ENCODE measurements at regions not wholly inside any gene's neighbourhood (a gene's known extent, or its start where the extent isn't known, plus 50 kb on each side); places are given as distances from the start of the nearest gene placed in this dataset.

DNA sequence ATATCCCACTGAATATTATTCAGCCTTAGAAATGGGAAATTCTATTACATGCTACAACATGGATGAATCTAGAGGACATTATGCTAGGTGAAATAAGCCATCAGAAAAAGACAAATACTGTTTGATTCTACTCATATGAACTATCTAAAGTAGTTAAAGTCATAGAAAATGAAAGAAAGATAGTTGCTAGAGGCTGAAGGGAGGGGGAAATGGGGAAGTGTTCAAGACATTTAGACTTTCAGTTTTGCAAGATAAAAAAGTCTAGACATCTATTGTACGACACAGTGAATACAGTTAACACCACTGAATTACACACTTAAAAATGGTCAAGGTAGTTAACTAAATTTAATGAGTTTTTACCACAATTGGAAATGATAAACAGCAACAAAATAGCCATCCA, 835.9 kb upstream of the CHAC2 start:
- no peak for ATAC-seq

DNA sequence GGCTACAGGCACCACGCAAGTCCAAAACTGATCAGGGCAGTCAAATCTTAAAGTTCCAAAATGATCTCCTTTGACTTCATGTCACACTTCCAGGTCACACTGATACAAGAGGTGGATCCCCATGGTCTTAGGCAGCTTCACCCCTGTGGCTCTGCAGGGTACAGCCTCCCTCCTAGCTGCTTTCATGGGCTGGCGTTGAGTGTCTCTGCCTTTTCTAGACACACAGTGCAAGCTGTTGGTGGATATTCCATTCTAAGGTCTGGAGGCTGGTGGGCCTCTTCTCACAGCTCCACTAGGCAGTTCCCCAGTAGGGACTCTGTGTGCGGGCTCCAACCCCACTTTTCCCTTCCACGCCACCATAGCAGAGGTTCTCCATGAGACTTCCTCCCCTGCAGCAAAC, 838.2 kb upstream of the CHAC2 start:
- no peak for ATAC-seq

DNA sequence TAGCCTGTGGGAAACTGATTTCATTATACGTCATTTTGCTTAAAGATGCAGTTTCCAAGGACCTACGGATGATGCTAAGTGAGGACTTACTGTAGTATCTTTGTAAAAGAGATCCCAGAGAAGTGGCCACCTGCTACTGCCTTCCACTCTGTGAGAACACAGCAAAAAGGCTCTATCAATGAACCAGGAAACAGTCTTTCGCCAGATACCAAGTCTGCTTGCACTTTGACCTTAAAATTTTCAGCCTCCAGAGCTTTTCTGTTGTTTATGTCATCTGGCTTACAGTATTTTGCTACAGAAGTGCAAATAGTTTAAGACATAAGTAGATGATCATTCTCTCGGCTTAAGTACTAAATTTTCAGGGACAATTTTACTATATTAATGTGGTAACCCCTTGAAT, 847.9 kb upstream of the CHAC2 start:
- ATAC-seq, result no peak

DNA sequence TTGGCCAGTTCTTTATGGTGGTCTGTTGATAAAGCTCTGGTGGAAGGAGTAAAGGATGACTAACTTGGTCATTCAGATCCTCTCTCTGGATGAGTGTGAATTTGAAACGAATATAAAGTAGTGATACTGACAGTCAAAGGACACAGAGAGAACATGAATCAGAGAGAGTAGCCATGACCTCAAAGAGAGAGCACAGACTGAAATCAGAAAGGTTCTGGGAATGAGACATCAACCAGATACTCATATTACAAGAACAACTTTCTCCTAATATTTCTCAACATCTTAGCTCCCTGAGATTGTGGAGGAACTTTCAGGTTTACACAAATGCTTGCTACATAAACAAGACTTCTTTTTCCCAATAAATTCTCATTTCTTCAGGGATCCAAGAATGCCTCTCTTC, 849.1 kb upstream of the CHAC2 start:
- ATAC-seq, result no peak

DNA sequence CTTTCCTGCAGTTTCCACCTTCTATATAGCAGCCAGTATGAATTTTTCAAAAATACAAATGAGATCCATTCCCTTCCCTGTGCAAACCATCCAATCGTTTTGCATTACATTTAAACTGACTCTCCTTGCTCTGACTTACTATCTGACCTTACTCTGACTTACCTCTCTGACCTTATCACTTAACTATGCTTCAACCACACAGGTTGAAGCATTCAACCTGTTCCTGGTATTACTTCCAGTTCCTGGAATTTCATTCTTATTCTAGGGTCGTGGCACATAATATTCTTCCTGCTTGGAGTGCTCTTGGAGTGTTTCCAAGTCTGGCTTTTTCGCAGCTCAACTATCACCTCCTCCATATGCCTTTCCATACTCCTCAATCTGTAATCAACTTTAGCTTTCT, 850.6 kb upstream of the CHAC2 start:
- ATAC-seq, result no peak

DNA sequence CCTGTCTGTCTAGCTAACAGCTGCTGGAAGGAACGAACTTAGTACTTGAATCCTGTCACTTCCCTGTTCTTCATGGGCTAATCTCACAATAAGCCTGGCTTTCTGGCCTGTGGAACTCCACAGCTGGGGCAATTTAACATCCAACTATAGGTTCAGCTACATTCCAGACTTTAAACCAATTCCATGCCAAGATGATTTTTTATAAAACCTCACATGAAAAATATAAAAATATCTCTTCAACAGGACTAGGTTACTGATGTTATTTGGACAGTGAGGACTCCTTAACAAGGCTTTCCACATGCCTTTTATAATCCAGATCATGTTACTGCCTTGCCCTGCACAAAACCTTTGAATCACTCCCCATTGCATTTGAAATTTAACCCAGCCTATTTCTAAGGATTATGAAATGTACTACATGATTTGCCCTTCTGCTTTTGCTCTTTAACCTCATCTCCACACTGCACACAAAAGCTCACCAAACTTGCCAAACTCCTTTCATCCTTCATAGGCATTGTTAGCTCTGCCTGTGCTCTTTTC, 863.2 kb upstream of the CHAC2 start:
- ATAC-seq, result no peak

DNA sequence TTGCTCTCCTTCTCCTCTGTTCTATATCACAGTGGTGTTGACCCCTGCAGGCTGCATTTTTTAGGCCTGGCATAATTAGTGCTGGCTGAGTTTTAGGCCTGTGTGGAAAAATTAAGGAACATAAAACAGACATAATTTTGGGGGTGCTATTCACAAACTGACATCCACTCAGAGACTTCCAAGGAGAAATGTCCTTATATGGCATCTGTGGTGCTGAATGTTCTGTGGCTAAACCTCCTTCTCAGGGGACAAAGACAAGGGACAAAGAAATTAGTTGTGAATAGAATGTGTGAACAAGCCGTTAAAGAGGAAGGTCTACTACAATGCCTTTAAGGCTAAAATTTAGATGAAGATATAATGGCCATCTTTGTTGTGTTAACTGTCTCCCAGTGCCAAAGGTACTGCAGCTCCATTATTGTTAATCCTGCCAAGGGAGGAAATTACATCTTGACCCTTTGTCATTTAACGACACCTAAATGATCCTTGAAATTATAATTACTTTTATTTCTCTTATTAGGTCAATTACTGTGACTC, 870.0 kb upstream of the CHAC2 start:
- ATAC-seq, result no peak

DNA sequence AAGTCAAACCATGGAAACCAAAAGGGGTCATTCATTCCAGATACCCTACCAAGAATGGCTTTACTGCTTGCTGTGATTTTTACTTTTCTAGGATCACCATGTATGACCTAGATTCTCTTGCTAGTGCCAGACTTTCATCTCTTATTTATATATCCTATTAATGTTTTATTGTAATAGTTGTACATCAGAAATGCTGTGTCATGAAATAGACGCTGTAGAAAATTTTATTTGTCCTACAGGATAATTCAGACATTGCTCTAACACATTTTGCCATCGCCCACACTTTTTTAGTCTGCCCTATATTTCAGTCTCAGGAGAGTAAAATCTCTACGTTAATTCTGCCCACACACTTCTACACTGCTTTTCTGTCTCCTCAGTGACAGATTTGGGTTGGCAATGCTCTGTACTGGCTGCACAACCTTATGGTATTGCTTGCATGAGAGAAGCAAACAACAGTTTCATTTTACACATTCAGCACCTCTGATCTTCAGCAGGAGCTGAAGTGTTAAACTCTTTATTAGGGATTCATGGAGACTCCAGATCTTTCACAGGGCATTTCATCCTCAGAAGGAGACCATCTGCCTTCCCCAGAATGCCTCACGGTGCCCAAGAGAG, 871.8 kb upstream of the CHAC2 start:
- no peak for ATAC-seq

DNA sequence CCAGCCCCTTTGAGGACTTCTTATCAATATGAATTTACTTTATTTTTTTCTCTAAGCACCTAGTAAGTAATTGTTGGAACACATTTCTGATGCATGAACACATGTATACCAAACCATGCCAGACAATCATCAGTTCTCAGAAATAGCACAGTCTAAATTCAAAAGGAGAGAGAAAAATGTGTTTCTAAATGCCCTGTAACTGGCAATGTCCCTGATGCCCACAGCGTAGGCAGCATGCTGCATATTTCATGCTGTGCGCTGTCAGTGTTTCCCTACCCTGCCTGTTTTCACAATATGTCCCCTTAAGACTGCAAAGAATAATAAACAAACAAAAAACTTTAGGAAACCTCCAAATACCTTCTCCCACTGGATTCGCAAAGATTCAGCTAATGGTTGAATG, 881.0 kb upstream of the CHAC2 start:
- no peak for ATAC-seq

DNA sequence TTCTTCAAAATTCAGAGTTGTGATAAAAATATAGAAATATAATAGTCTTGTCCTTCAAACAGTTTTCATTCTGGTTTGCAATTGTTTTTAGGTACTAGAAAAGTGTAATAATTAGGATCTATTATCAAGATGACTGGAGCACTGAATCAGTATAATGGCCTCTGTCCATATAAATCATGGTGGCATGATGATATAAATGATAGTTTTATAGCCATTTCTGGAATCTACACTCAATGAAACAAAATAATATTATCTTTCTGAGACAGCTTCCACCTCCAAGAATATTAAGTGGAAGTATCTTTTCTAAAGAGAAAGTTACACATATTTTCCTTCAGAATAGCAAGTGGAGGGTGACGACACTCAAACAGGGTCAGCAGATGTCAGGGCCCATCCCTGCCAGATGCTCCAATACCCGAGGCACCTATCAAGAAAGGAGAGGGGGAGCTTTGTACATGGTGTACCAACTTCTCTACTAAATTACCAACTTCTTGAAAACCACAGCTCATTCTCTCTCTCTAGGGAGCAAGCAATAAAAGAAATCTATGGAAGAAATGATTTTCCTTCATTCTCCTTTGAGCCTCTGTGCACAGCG, 882.7 kb upstream of the CHAC2 start:
- no peak for ATAC-seq

DNA sequence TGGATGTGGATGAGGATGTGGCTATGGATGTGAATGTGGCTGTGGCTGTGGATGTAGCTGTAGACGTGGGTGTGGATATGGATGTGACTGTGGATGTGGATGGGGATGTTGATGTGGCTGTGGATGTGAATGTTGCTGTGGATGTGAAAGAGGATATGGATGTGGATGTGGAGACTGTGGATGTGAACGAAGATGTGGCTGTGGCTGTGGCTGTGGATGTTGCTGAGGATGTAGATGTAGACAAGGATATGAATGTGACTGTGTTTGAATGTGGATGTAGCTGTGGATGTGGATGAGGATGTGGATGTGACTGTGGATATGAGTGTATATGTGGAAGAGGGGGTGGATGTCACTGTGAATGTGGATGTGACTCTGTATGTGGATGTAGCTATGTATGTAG, 884.6 kb upstream of the CHAC2 start:
- no peak for ATAC-seq

DNA sequence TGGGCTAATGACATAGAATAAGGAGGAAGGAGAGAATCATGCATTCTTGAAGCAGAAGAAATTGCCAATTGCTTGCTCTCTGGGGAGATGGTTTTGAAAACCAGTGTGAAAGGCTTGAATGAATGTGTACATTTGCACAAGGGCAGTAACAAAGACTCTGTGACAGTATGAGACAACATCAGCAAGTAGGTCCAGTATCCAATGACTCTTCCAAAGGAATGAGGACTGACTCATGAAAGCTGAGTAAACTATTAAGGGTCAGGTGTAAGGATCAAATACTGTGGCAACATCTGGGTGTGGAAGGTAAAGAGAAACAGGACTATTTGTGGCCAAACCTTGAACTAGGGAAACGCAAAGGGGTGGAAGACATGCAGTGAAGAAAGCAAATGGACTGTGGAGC, 886.0 kb upstream of the CHAC2 start:
- ATAC-seq, result no peak

DNA sequence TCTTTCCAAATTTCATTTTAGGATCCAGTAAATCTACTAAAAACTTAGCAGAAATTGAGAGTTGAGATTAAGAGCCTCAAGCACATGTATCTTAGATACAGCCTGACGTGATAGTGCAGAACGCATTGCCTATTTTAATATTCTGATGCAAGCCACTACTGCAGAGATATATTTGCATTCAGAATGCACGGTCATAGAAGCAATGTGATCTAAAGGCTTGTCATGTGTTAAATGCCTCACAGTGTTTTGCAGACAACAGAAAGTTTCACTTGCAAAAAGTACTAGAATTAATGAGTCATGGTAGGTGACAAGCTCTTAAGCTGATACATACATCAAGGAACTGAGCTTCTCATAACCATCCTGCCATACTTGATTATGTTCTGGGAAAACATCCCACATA, 886.7 kb upstream of the CHAC2 start:
- no peak for ATAC-seq

DNA sequence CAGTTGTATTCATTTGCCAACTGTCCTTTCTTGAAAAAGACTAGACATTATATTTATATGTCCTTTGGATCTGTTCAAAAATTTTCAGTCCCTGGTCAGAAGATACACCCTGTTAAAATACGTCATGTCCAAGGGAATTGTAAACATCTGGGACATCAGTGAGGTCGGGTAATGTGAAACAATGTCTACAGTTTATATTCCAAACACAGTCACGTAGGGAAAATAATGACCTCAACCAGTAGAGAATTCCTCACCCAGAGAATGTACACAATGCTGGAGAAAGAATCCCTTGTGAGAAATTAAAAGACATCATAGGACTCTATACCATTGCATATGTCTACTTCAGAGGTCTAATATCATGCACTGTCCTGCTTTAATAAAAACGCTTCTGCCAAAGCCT, 888.0 kb upstream of the CHAC2 start:
- ATAC-seq, result no peak

DNA sequence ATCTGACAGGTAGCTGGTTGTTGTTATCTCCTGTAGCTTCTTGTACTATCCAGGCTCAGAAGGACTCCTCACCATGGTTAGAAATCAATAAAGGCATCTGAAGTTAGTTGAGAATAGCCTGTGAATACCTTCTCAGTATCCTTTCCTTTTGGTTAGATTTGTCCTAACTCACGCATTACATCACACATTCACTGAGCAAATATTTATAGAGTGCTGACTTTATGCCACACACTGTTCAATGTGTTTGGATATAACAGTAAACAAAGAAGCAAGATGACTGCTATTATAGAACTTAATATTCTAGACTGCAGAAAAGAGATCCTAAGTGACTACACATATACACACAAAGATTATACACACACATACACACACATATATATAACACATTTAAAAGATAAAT, 889.9 kb upstream of the CHAC2 start:
- ATAC-seq, result no peak

DNA sequence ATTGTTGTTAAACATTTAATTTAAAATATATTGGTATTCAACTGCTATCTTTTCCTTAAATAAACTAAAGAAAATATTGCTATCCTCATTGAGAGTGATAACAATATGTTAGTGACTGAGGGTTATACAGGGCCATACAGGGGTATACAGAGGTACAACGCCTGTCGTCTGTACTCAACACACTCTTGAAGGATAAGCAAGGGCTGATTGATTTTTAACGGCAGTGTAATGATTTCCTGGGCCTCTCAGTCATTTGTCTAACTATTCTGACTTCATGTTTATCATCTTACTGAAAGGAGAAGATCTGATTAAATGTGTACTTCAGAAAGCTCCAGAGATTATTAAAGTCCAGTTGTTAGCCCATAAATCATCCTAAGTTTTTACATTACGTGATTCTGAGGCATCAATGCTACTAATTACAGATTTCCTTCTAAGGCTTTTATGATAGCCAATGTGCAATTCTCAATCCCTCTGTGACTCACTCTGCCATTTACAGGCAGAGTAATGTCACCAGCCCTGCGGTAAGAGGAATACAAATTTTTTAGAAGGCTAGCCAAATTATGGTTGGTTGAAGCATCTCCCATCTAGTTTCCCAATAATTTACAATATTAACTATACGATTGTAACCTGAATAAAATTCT, 893.0 kb upstream of the CHAC2 start:
- no peak for ATAC-seq

DNA sequence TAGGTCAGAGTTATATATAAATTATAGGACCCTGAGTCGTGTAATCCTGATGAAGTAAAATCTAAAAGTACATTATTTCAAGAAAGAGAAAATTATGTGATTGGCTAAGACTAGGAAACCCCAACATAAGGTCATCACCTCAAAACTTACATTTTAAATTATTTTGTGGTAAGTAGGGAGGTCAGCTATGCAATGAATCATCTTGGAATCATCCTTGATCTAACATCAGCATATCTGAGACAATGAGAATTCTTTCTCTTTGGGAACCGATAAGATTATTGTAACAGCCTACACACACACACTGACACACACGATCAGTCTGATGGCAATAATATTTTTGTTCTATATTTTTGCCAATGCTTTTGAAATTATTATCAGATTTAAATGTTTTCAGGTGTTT, 904.8 kb upstream of the CHAC2 start:
- no peak for ATAC-seq

DNA sequence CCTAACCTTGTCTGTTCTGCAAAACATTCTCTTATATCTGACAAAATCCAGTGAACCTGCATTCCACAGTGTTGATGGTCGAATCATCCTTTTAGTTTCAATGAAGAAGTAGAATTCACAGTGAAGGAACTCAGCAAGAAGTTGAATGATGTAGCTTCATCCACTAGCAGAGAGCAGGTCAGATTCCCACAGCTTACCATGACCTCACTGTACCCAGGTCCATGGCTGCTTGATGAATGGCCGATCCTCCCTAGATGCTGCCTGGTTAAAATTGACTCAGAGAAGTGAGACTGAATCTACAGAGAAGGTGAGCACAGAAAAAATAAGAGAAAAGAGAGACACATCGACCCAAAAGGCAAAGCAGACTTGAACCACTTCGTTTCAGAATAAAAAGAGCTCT, 906.0 kb upstream of the CHAC2 start:
- no peak for ATAC-seq

DNA sequence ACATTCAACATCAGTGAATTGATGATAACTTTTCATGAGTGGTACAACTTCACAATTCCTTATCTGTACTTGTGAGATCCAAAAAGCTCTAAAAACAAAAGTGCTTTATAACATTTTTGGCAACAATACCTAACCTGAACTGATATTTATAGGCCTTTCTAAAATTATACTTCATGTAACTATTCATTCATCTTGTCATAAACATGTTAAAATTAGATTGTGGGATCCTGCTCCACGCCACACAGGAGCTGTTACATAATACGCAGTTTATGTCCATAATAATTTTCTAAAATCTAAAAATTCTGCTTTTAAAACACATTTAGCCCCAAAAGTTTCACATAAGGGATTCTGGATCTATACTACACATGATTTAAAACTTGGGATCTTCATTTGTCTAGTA, 908.5 kb upstream of the CHAC2 start:
- ATAC-seq, result no peak

DNA sequence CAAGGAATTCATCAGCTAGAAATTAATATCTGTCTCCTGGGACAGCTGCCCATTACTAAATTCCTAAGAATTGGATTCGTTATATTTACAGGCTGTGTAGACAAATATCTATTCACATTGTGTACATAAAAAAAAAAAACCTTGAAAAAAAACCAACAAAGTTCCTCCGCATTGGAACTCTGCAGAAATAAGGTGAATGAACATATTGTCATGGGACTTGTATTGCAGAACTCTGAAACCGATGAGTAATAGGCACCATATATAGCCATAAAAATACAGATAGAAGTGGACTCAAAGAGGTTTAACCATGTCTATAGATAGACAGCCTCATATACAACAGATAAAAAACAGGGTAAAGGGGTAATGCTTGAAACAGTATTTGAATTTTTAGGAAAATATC, 909.9 kb upstream of the CHAC2 start:
- no peak for ATAC-seq

DNA sequence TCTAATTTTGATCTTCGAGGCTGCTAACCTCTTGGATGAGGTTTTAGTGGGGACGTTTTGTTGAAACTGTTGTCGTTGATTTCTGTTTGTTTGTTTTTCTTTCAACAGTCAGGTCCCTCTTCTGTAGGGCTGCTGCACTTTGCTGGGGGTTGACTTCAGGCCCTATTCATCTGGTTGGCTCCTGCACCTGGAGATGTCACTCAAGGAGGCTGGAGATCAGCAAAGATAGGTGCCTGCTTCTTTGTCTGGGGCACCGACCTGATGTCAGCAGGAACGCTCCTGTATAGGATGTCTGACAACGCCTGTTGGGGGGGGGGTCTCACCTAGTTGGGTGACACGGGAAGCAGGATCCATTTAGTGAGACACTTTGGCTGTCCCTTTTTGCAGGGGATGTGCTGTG, 915.6 kb upstream of the CHAC2 start:
- no peak for ATAC-seq

DNA sequence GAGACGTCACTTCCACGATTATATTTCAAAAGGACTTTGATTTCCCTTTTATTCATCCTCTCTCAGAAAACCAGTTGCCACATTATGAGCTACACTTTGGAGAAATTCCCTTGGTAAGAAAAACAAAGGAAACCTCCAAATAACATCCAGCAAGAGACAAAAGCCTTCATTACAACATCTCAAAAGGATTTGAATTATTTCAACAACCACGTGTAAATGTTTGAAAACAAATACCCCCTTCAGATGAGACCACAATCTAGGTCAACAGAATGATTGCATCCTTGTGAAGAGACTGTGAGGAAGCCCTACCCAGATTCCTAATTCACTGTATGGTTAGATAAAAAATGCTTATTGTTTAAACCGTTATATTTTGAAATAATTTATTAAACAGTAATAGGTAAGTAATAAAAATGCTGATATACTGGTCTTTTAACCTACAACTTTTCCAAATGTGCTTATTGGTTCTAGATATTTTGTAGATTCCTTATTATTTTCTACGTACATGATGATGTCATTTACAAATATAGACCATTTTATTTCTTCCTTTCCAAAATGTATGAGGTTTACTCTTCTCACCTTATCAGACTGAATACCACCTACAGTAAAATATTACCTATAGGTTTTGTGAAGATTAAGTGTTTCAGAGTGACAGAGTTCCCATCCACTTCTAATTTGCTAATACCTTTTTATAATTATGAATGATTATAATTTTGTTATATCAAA, 922.7 kb upstream of the CHAC2 start:
- no peak for ATAC-seq

DNA sequence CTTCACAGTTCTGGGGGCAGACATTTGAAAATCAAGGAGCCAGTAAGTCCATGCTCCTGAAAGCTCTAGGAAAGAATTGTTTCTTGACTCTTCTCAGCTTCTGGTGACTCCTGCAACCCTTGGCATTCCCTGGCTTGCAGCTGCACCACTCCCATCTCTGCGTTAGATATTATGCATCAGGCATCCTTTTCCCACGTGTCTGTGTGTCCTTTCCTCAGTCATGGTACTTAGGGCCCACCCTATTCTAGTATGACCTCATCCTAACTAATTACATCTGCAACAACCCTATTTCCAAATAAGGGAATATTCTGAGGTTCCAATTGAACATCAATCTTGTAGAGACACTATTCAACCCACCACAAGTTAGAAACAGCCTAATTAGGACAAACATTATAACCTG, 931.7 kb upstream of the CHAC2 start:
- ATAC-seq, result no peak

DNA sequence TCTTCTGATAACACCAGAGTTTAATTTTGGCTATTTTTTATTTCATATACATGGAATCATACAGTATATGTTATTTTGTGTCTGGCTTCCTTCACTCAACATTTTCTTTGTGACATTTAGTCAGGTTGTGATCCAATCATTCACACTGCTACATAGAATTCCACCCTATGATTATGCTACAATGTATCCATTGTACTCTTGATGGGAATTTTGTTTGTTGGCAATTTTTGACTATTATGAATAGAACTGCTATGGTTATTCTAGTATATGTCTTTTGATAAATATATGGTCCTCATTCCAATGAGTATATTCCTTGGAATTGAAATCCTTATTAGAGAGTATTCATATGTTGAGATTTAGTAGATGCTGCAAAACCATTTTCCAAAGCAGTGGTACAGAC, 936.4 kb upstream of the CHAC2 start:
- ATAC-seq, result no peak
